ENCODE measurements at regions not wholly inside any gene's neighbourhood (a gene's known extent, or its start where the extent isn't known, plus 50 kb on each side); places are given as distances from the start of the nearest gene placed in this dataset.

DNA sequence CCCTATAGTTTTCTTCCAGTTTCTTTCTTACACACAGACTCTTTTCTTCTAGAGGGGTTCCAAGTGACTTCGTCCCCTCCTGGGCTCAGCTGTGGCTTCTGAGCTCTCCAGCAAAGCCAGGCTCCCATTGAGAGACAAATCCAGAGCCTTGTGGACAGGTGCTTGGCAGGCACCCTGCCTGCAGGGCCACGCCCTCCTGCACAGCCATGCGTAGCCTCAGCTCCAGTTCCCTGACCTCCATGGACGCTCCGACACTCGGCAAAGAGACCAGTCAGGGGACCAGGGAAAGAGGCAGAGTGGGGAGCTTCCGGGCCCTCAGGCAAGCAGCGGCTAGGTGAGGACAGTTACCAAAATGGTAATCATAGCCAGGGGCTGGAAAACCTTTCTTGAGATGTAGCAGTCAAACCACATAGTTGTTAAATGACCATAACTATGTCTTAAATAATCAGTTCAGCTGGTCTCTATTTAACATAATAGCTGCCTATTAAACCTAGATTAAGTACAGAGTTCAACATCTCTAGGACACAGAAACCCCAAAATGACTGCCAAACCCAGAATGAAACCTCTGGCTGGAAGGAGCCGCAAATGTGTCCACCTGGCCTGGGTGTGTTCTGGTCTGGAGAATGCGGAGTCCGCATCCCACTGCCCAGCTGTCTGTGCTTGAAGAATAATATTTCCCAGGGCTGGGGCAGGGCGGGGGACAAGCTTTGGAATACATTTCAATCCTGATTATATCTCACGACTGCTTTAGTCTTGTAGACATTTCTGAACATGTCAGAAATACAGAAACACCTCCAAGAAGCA lies 69.3 kb upstream of the RGMA start:
- no peak for DNase-seq (ENCODE audit: low read depth)

DNA sequence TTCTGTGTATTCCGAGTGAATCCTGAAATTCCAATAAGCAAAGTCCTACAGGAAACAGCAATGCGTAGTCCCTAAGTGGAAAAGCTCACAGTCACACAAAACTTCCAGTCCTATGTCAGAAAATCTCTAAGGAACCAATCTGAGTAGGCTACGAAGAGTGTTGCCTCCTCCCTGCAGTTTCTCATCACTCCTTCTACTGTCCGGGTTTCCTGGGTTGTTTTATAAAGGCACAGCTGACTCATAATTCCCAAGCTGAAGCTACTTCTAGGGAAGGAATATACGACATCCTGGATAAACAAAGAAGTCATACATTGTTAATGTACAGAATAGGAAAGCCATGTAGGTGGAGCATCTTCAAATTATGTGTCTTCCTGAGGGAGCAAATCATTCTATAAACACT lies 65.7 kb upstream of the RGMA start:
- DNase-seq (ENCODE audit: low read depth), result no peak

DNA sequence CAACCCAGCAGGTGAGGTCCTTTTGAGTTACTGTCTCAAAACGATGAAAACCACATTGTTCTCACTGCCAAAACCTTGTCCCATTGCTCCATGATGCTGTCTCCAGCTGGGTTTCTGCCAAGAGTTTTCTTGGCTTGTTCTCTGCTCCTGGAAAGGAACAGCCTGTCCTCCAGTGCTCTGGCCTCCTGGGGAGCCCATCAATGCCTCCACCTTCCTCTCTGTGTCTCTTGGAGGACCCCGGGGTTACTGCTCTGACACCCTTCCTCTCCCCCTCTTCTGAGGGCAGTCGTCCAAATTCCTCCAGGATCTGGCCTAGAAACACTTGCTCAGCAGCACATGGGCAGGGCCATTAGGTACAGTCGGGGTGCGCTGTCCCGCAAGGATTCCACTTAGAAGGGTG lies 63.9 kb upstream of the RGMA start:
- DNase-seq (ENCODE audit: low read depth), result no peak

- no peak for DNase-seq (ENCODE audit: low read depth)
Observed at GRCh38 chr15:93152360-93152759, 63.3 kb upstream of the RGMA start.

- DNase-seq (ENCODE audit: low read depth), result no peak
Observed at GRCh38 chr15:93150910-93151881, 62.2 kb upstream of the RGMA start.

GRCh38 chr15:93146601-93147000 lies 57.6 kb upstream of the RGMA start:
- no peak for DNase-seq (ENCODE audit: low read depth)

- no peak for DNase-seq (ENCODE audit: low read depth)
Observed at GRCh38 chr15:93146196-93146595, 57.2 kb upstream of the RGMA start.

DNA sequence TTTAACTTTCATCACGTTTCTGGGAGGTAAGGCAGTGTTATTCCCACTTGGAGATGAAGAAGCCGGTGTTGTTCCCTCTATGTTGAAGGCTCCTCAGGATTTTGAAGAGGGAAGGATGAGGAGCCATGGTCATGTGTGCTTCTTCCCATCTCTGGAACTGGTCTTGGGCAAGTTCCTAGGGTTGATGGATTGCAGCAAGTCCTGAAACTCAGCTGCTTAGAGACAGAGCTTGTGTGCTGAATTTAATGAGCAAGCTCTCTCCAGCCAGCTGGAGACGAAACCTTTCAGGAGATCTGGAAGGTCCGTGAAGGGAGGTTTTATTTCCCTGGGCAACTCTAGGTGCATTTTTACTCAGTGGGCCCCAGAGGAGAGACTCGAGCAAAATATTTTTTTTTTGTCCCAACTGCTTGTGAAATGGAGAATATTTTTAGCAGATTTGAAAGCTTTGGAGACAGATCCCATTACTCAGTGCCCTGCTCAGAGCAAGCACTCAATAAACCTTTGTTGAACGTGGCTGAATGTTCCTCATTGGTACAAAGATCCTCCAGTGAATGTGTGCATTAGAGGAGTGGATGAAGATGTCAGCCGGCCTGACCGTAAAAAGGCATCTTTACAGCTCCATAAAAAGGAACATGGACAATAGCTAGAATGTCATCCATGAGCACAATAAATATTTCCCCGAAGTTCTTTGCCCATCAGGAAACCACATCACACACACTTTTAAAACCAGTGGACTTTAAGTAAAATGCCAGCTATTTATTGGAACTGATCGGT lies 55.6 kb upstream of the RGMA start:
- no peak for DNase-seq (ENCODE audit: low read depth)

GRCh38 chr15:93143186-93143585 lies 54.2 kb upstream of the RGMA start:
- no peak for DNase-seq (ENCODE audit: low read depth)

DNA sequence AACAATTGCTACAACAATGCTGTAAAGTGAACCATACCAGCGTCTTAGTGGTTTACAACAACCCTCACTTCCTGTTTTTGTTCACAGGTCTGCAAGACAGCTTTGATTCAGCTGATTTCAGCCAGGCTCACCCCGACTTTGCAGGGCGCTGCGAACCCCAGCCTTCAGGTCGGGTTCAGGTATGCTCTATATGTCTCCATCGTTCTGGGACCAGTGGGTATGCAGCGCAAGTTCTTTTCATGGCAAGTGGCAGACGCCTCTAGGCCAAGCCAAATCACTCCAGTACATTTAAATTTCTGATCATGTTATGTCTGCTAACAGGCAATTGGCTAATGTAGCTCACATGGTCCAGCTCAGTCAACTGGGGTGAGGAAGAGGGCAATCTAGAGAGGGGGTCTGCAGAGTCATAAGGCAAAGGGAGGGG lies 52.4 kb upstream of the RGMA start:
- no peak for DNase-seq (ENCODE audit: low read depth)

DNA sequence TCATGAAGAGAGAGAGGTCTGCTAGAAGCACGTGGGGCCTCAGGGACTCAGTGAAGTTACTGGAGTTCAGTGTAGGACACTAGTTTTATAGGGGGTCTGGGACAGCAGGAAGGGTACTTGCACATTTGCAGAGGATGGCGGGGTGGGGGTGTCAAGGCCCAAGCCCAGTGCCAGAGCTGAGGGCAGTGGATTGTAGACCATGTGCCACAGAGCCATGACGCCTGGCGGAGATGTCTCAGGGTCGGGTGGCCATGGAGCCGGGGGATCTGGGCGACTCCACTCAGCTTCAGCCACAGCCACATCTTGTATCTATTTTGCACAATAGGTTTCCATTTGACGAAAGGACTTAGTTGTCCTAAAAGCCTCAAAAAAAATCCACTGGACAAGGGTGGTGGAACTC lies 50.4 kb upstream of the RGMA start:
- no peak for DNase-seq (ENCODE audit: low read depth)

DNA sequence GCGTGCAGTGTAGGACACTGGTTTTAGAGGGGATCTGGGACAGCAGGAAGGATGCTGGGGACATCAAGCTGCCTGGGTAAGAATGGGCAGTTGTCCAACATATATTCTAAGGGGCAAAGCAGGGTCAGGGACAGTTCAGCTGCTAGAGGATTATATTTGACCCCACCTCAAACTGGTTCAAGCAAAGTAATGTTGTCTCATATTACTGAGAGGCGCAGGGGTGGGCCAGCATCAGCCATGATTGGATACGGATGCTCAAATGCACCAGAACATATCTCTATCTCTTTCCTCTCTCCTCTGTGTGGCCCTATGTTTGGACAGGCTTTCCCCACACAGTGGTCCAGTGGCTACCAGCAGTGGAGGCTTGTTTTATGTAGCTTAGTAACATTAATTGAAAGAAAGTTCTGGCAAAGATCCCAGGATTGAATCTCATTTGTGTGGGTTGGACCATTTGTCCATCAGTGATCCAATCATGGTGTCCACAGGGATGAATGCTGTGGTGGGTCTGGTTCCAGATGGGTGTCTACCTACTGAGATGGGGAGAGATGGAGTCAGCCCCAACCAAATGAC lies 49.8 kb upstream of the RGMA start:
- DNase-seq (ENCODE audit: low read depth), result no peak

Data from EH (cell line).